ENCODE measurements at regions not wholly inside any gene's neighbourhood (a gene's known extent, or its start where the extent isn't known, plus 50 kb on each side); places are given as distances from the start of the nearest gene placed in this dataset.

GRCh38 chr9:6080154-6080716 lies 64.8 kb upstream of the RANBP6 start:
- peak; percentile 87 to 97 for DNase-seq (ENCODE audit: low spot score in 2 of 2)
- intact Hi-C loops (cut with DNase I; ENCODE audit: low total_unique reads), result no loop called here
- TF ChIP-seq POLR2A (IDR thresholded peaks at IDR 0.05) (no peak), CTCF (IDR thresholded peaks at IDR 0.05) (no peak)
- 9 to 22% methylated on average over 18 of the region's 18 CpGs for WGBS, 2 donors
- peak overlapping the region; percentile 9 for H3K4me3 ChIP-seq (ENCODE audit: low read depth, poor library complexity, severe bottlenecking)

- DNase-seq (ENCODE audit: low spot score in 2 of 2), result no peak
- no peak overlapping the region for H3K4me3 ChIP-seq (ENCODE audit: low read depth, poor library complexity, severe bottlenecking)
- TF ChIP-seq POLR2A (IDR thresholded peaks at IDR 0.05), result no peak
- TF ChIP-seq CTCF (IDR thresholded peaks at IDR 0.05), result no peak
- 86 to 92% methylated on average over 5 of the region's 5 CpGs for WGBS, 2 donors
- intact Hi-C loops (cut with DNase I; ENCODE audit: low total_unique reads), result loop anchor here (10.0 kb wide), 1 partner anchor 225 kb away; no protein-coding TSS in a partner anchor
These were observed 64.0 kb upstream of the RANBP6 start for GRCh38 chr9:6079386-6079785.

- no peak overlapping the region for H3K4me3 ChIP-seq (ENCODE audit: low read depth, poor library complexity, severe bottlenecking)
- no peak for DNase-seq (ENCODE audit: low spot score in 2 of 2)
- intact Hi-C loops (cut with DNase I; ENCODE audit: low total_unique reads), result loop anchor here (10.0 kb wide), 1 partner anchor 226 kb away; no protein-coding TSS in a partner anchor
- 74 to 78% methylated on average over 5 of the region's 5 CpGs for WGBS, 2 donors
- TF ChIP-seq POLR2A (IDR thresholded peaks at IDR 0.05) (no peak), CTCF (IDR thresholded peaks at IDR 0.05) (no peak)
These were observed 63.1 kb upstream of the RANBP6 start for GRCh38 chr9:6078382-6079105.

- TF ChIP-seq CTCF (IDR thresholded peaks at IDR 0.05) (no peak), POLR2A (IDR thresholded peaks at IDR 0.05) (no peak)
- DNase-seq (ENCODE audit: low spot score in 2 of 2), result no peak
- intact Hi-C loops (cut with DNase I; ENCODE audit: low total_unique reads), result loop anchor here (10.0 kb wide), 1 partner anchor 228 kb away; no protein-coding TSS in a partner anchor
- no peak overlapping the region for H3K4me3 ChIP-seq (ENCODE audit: low read depth, poor library complexity, severe bottlenecking)
- WGBS, 2 donors, result 50 to 66% methylated on average over 6 of the region's 6 CpGs
These were observed 61.4 kb upstream of the RANBP6 start for GRCh38 chr9:6076851-6077250.

GRCh38 chr9:6073731-6074130 lies 58.3 kb upstream of the RANBP6 start:
- TF ChIP-seq CTCF (IDR thresholded peaks at IDR 0.05) (no peak), POLR2A (IDR thresholded peaks at IDR 0.05) (no peak)
- no peak for DNase-seq (ENCODE audit: low spot score in 2 of 2)
- H3K4me3 ChIP-seq (ENCODE audit: low read depth, poor library complexity, severe bottlenecking), result no peak overlapping the region
- 76 to 87% methylated on average over 2 of the region's 2 CpGs for WGBS, 2 donors
- intact Hi-C loops (cut with DNase I; ENCODE audit: low total_unique reads), result loop anchor here (10.0 kb wide), 1 partner anchor 231 kb away; no protein-coding TSS in a partner anchor

All from lower leg skin (tissue), 4 donors.